ENCODE measurements at regions not wholly inside any gene's neighbourhood (a gene's known extent, or its start where the extent isn't known, plus 50 kb on each side); places are given as distances from the start of the nearest gene placed in this dataset.

DNA sequence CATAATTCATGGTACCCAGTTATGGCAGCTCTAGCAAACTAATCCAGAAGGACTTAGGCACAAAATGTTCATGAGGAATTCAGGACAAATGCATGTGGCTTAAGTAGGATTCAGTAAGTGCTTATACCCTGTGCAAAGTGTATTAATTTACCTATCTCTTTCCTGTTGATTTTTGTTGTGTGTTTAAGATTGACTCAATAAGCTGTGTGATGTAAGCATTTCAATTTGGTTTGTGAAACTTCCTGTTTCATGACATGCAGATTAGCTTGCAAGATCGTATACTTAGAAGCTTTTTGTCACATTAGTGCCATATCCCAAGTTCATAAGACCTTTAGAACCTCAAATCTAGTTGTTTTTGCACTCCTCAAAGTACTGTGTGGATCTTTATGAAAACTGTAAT lies 416.7 kb downstream of the ARL4A start:
- no peaks in the 10 kb centered on the region for H3K27me3 Mint-ChIP-seq
- DNase-seq: no peak
- H3K4me1 ChIP-seq (ENCODE audit: control insufficient read depth in 2 of 2, insufficient read depth in 2 of 2, low read length in 2 of 2): peaks cover 0 to 12% of the 10 kb centered on the region in 2 donors
- H2AFZ ChIP-seq (ENCODE audit: insufficient read depth, low read depth, low read length, poor library complexity, severe bottlenecking): peak overlapping the region; percentile 40
- TF ChIP-seq, protein P1, sequence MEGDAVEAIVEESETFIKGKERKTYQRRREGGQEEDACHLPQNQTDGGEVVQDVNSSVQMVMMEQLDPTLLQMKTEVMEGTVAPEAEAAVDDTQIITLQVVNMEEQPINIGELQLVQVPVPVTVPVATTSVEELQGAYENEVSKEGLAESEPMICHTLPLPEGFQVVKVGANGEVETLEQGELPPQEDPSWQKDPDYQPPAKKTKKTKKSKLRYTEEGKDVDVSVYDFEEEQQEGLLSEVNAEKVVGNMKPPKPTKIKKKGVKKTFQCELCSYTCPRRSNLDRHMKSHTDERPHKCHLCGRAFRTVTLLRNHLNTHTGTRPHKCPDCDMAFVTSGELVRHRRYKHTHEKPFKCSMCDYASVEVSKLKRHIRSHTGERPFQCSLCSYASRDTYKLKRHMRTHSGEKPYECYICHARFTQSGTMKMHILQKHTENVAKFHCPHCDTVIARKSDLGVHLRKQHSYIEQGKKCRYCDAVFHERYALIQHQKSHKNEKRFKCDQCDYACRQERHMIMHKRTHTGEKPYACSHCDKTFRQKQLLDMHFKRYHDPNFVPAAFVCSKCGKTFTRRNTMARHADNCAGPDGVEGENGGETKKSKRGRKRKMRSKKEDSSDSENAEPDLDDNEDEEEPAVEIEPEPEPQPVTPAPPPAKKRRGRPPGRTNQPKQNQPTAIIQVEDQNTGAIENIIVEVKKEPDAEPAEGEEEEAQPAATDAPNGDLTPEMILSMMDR (IDR thresholded peaks at IDR 0.05): no peak
- no peak for TF ChIP-seq EZH2 (IDR thresholded peaks at IDR 0.05; ENCODE audit: borderline replicate concordance, insufficient read depth, low read depth, low read length, poor library complexity, severe bottlenecking)
- H3K9me3 Mint-ChIP-seq (ENCODE audit: insufficient read depth): no peaks in the 10 kb centered on the region
- H3K9ac ChIP-seq (ENCODE audit: low read length): no peak overlapping the region
- H3K4me3 ChIP-seq (ENCODE audit: control extremely low read depth in 1 of 5, extremely low read depth in 1 of 5, insufficient read depth in 1 of 5, low read depth in 2 of 5, low read length in 4 of 5): no peak overlapping the region
- intact Hi-C loops (cut with micrococcal nuclease): no loop called here
- H3K4me3 Mint-ChIP-seq: no peak overlapping the region
- H3K27ac ChIP-seq (ENCODE audit: low read length in 2 of 2): no peak overlapping the region
- H3K9me3 ChIP-seq (ENCODE audit: control extremely low read depth in 1 of 3, control insufficient read depth in 2 of 3, insufficient read depth in 1 of 3, low read length in 2 of 3): peaks cover 0 to under 1% (median 0%) of the 10 kb centered on the region in 3 donors
- peaks cover 19% of the 10 kb centered on the region for H3K4me1 Mint-ChIP-seq
- CTCF ChIA-PET: interaction anchor here (0.9 kb wide), 1 partner anchor 13 kb away, joined by 3 read pairs; no protein-coding TSS in a partner anchor
- ATAC-seq (ENCODE audit: low read depth): no peak
- H3K27ac Mint-ChIP-seq: no peak overlapping the region
- POLR2A ChIA-PET: no interaction called here
- no CpG with 5 or more reads among the region's 1 CpG for WGBS (ENCODE audit: insufficient coverage)
- H3K36me3 ChIP-seq (replicated peaks in 1 of 2; ENCODE audit: control extremely low read depth in 1 of 2, control insufficient read depth in 1 of 2, extremely low read depth in 1 of 2, insufficient read depth in 2 of 2, low read length in 1 of 2): no peaks in the 10 kb centered on the region
- peak overlapping the region; percentile 7 for H3K4me2 ChIP-seq (replicated peaks; ENCODE audit: low read depth, low read length, poor library complexity, severe bottlenecking)
- no peaks in the 10 kb centered on the region for H3K27me3 ChIP-seq (replicated peaks in 1 of 4; ENCODE audit: control extremely low read depth in 1 of 4, control insufficient read depth in 3 of 4, insufficient read depth in 4 of 4, low read length in 3 of 4)
- H4K20me1 ChIP-seq (ENCODE audit: control insufficient read depth, insufficient read depth, low read length, poor library complexity, severe bottlenecking): no peaks in the 10 kb centered on the region
- H3K79me2 ChIP-seq (ENCODE audit: control insufficient read depth, insufficient read depth, low read length): no peaks in the 10 kb centered on the region

GRCh38 chr7:13105209-13105608 lies 417.8 kb downstream of the ARL4A start:
- intact Hi-C loops (cut with micrococcal nuclease): no loop called here
- TF ChIP-seq, protein P1 (IDR thresholded peaks at IDR 0.05): no peak
- TF ChIP-seq EZH2 (IDR thresholded peaks at IDR 0.05; ENCODE audit: borderline replicate concordance, insufficient read depth, low read depth, low read length, poor library complexity, severe bottlenecking): no peak
- Mint-ChIP-seq H3K9me3 (ENCODE audit: insufficient read depth) (no peaks in the 10 kb centered on the region), H3K27ac (no peak overlapping the region), H3K4me3 (no peak overlapping the region), H3K4me1 (peaks cover 19% of the 10 kb centered on the region), H3K27me3 (no peaks in the 10 kb centered on the region)
- ATAC-seq (ENCODE audit: low read depth) (no peak), DNase-seq (no peak)
- ChIA-PET CTCF (no interaction called here), POLR2A (no interaction called here)
- Histone ChIP-seq H3K4me3 (ENCODE audit: control extremely low read depth in 1 of 5, extremely low read depth in 1 of 5, insufficient read depth in 1 of 5, low read depth in 2 of 5, low read length in 4 of 5) (no peak overlapping the region), H3K79me2 (ENCODE audit: control insufficient read depth, insufficient read depth, low read length) (no peaks in the 10 kb centered on the region), H3K9ac (ENCODE audit: low read length) (no peak overlapping the region), H3K9me3 (ENCODE audit: control extremely low read depth in 1 of 3, control insufficient read depth in 2 of 3, insufficient read depth in 1 of 3, low read length in 2 of 3) (peaks cover 0 to 11% (median 0%) of the 10 kb centered on the region in 3 donors), H3K4me2 (replicated peaks; ENCODE audit: low read depth, low read length, poor library complexity, severe bottlenecking) (peak overlapping the region; percentile 7), H3K4me1 (ENCODE audit: control insufficient read depth in 2 of 2, insufficient read depth in 2 of 2, low read length in 2 of 2) (peaks cover 0 to 12% of the 10 kb centered on the region in 2 donors), H3K27me3 (replicated peaks in 1 of 4; ENCODE audit: control extremely low read depth in 1 of 4, control insufficient read depth in 3 of 4, insufficient read depth in 4 of 4, low read length in 3 of 4) (no peaks in the 10 kb centered on the region), H3K27ac (ENCODE audit: low read length in 2 of 2) (no peak overlapping the region), H4K20me1 (ENCODE audit: control insufficient read depth, insufficient read depth, low read length, poor library complexity, severe bottlenecking) (no peaks in the 10 kb centered on the region), H3K36me3 (replicated peaks in 1 of 2; ENCODE audit: control extremely low read depth in 1 of 2, control insufficient read depth in 1 of 2, extremely low read depth in 1 of 2, insufficient read depth in 2 of 2, low read length in 1 of 2) (no peaks in the 10 kb centered on the region), H2AFZ (ENCODE audit: insufficient read depth, low read depth, low read length, poor library complexity, severe bottlenecking) (peak overlapping the region; percentile 15)
